Parathyroid adenoma (tissue), 2 donors: ENCODE measurements at regions not wholly inside any gene's neighbourhood (a gene's known extent, or its start where the extent isn't known, plus 50 kb on each side); places are given as distances from the start of the nearest gene placed in this dataset.

Experiments used
- H2AFZ ChIP-seq: fragments of 300-600 bp; sonication (generic); one replicate; pipeline ENCODE4 v1.7.0; 2017; ENCODE audit warnings: antibody characterized with exemption, mild to moderate bottlenecking
- H3K27ac ChIP-seq: fragments of 300-600 bp; sonication (generic); one replicate; pipeline ENCODE4 v1.7.0; 2017
- H3K27me3 ChIP-seq: fragments of 300-600 bp; sonication (generic); one replicate; pipeline ENCODE4 v1.7.0; 2017; ENCODE audit warnings: low read length; ENCODE audit not compliant: control insufficient read depth, insufficient read depth
- H3K36me3 ChIP-seq: fragments of 300-600 bp; sonication (generic); one replicate; pipeline ENCODE4 v1.7.0; 2017; ENCODE audit warnings: low read length; ENCODE audit not compliant: control insufficient read depth, insufficient read depth
- H3K4me1 ChIP-seq: fragments of 300-600 bp; sonication (generic); one replicate; pipeline ENCODE4 v1.7.0; 2017; ENCODE audit warnings: control low read depth
- H3K4me2 ChIP-seq: fragments of 300-600 bp; sonication (generic); one replicate; pipeline ENCODE4 v1.7.0; 2017; ENCODE audit warnings: low read length
- H3K4me3 ChIP-seq: fragments of 300-600 bp; sonication (generic); one replicate; pipeline ENCODE4 v1.7.0; 2017; ENCODE audit warnings: low read depth, low read length
- H3K79me2 ChIP-seq: fragments of 300-600 bp; sonication (generic); one replicate; pipeline ENCODE4 v1.7.0; 2017; ENCODE audit warnings: control low read depth
- H3K9ac ChIP-seq: fragments of 300-600 bp; sonication (generic); one replicate; pipeline ENCODE4 v1.7.0; 2017; ENCODE audit warnings: mild to moderate bottlenecking
- H3K9me3 ChIP-seq: fragments of 300-600 bp; sonication (generic); one replicate; pipeline ENCODE4 v1.7.0; 2017; ENCODE audit warnings: low read length; ENCODE audit not compliant: control insufficient read depth
- TF ChIP-seq, protein P1 (sequence below): fragments of 300-600 bp; sonication (generic); IDR thresholded peaks from one replicate; pipeline ENCODE4 v1.7.0; 2017; ENCODE audit warnings: antibody characterized with exemption, mild to moderate bottlenecking
- donor health status: primary hyperparathyroidism.

DNA sequence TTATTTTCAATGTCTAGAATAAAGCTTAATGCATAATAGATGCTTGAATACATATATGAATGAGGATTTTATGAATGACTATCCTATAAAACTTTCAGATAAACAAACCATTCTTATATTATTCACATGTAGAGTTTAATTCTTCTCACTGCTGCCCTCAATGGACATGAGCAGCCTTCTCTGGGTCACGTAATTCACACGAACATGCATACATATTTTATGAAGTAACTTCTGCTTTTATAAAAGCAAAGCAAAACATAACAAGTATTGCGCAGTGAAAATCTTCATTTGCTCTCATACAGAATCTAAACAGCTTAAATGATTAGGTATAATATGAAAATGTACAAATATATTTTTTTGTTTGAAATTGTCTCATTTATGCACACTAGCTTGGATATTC is 116.7 kb downstream of the TMA16 start:
- Histone ChIP-seq H3K27me3 (no peaks in the 10 kb centered on the region), H3K79me2 (no peaks in the 10 kb centered on the region), H3K4me3 (no peak overlapping the region), H3K4me2 (no peak overlapping the region), H3K4me1 (no peaks in the 10 kb centered on the region), H3K9me3 (no peaks in the 10 kb centered on the region), H3K27ac (no peak overlapping the region), H3K9ac (no peak overlapping the region), H3K36me3 (no peaks in the 10 kb centered on the region), H2AFZ (no peak overlapping the region)
- TF ChIP-seq, protein P1, sequence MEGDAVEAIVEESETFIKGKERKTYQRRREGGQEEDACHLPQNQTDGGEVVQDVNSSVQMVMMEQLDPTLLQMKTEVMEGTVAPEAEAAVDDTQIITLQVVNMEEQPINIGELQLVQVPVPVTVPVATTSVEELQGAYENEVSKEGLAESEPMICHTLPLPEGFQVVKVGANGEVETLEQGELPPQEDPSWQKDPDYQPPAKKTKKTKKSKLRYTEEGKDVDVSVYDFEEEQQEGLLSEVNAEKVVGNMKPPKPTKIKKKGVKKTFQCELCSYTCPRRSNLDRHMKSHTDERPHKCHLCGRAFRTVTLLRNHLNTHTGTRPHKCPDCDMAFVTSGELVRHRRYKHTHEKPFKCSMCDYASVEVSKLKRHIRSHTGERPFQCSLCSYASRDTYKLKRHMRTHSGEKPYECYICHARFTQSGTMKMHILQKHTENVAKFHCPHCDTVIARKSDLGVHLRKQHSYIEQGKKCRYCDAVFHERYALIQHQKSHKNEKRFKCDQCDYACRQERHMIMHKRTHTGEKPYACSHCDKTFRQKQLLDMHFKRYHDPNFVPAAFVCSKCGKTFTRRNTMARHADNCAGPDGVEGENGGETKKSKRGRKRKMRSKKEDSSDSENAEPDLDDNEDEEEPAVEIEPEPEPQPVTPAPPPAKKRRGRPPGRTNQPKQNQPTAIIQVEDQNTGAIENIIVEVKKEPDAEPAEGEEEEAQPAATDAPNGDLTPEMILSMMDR: no peak

- TF ChIP-seq, protein P1: no peak
- Histone ChIP-seq H3K4me2 (no peak overlapping the region), H3K79me2 (no peaks in the 10 kb centered on the region), H2AFZ (no peak overlapping the region), H3K9ac (no peak overlapping the region), H3K27me3 (no peaks in the 10 kb centered on the region), H3K4me1 (no peaks in the 10 kb centered on the region), H3K4me3 (no peak overlapping the region), H3K27ac (no peak overlapping the region), H3K36me3 (no peaks in the 10 kb centered on the region), H3K9me3 (no peaks in the 10 kb centered on the region)
Measured at GRCh38 chr4:163611784-163612445, 117.4 kb downstream of the TMA16 start.

- H3K4me3 ChIP-seq: no peak overlapping the region
- TF ChIP-seq, protein P1: no peak
- H3K4me1 ChIP-seq: no peaks in the 10 kb centered on the region
- no peaks in the 10 kb centered on the region for H3K27me3 ChIP-seq
- H3K9me3 ChIP-seq: no peaks in the 10 kb centered on the region
- no peak overlapping the region for H3K27ac ChIP-seq
- H3K36me3 ChIP-seq: no peaks in the 10 kb centered on the region
- H3K79me2 ChIP-seq: no peaks in the 10 kb centered on the region
- no peak overlapping the region for H3K9ac ChIP-seq
- no peak overlapping the region for H3K4me2 ChIP-seq
- H2AFZ ChIP-seq: no peak overlapping the region
Measured at GRCh38 chr4:163612762-163613161, 118.3 kb downstream of the TMA16 start.

- Histone ChIP-seq H3K4me3 (no peak overlapping the region), H3K79me2 (no peaks in the 10 kb centered on the region), H3K9ac (no peak overlapping the region), H3K4me2 (no peak overlapping the region), H3K27me3 (no peaks in the 10 kb centered on the region), H3K9me3 (no peaks in the 10 kb centered on the region), H3K27ac (no peak overlapping the region), H3K4me1 (no peaks in the 10 kb centered on the region), H2AFZ (no peak overlapping the region), H3K36me3 (no peaks in the 10 kb centered on the region)
- TF ChIP-seq, protein P1: no peak
Measured at GRCh38 chr4:163613383-163613782, 118.9 kb downstream of the TMA16 start.

GRCh38 chr4:163614866-163615265 is 120.4 kb downstream of the TMA16 start:
- no peaks in the 10 kb centered on the region for H3K27me3 ChIP-seq
- H3K36me3 ChIP-seq: no peaks in the 10 kb centered on the region
- H3K4me1 ChIP-seq: no peaks in the 10 kb centered on the region
- H3K4me3 ChIP-seq: no peak overlapping the region
- TF ChIP-seq, protein P1: no peak
- no peaks in the 10 kb centered on the region for H3K79me2 ChIP-seq
- H3K27ac ChIP-seq: no peak overlapping the region
- no peak overlapping the region for H3K4me2 ChIP-seq
- H3K9me3 ChIP-seq: no peaks in the 10 kb centered on the region
- no peak overlapping the region for H3K9ac ChIP-seq
- no peak overlapping the region for H2AFZ ChIP-seq
